ENCODE measurements at regions not wholly inside any gene's neighbourhood (a gene's known extent, or its start where the extent isn't known, plus 50 kb on each side); places are given as distances from the start of the nearest gene placed in this dataset.

DNA sequence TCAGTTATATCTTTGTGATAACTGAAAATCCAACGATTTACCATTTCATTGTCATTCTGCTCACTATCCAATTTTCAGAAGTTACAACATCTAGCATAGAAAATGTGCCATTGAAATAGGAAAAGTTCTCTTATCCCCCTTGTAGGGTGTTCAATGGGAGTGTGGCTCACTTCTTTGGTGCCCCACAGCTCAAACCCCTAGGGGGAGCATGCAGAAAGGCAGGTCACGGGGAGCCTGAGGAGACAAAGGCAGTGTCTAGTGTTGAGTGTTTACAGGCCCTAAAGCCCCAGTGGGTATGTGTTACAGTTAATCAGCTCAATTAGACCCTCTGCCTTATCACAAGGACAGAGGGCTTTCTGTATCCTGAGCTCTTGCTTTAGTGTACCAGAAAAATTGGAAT lies 243.4 kb upstream of the GRID2 start:
- TF ChIP-seq, protein P1, sequence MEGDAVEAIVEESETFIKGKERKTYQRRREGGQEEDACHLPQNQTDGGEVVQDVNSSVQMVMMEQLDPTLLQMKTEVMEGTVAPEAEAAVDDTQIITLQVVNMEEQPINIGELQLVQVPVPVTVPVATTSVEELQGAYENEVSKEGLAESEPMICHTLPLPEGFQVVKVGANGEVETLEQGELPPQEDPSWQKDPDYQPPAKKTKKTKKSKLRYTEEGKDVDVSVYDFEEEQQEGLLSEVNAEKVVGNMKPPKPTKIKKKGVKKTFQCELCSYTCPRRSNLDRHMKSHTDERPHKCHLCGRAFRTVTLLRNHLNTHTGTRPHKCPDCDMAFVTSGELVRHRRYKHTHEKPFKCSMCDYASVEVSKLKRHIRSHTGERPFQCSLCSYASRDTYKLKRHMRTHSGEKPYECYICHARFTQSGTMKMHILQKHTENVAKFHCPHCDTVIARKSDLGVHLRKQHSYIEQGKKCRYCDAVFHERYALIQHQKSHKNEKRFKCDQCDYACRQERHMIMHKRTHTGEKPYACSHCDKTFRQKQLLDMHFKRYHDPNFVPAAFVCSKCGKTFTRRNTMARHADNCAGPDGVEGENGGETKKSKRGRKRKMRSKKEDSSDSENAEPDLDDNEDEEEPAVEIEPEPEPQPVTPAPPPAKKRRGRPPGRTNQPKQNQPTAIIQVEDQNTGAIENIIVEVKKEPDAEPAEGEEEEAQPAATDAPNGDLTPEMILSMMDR (IDR thresholded peaks at IDR 0.05): no peak
- no peak for TF ChIP-seq EP300 (IDR thresholded peaks at IDR 0.05)
